Prostate gland (tissue), 2 donors: ENCODE measurements at regions not wholly inside any gene's neighbourhood (a gene's known extent, or its start where the extent isn't known, plus 50 kb on each side); places are given as distances from the start of the nearest gene placed in this dataset.

Source experiments
- CTCF ChIP-seq, 4 experiments: fragments of 200-600 bp in 2 of 4; fragments of 450-650 bp in 2 of 4; sonication (generic) in 2 of 4; IDR thresholded peaks; 1 replicate in 3 of 4; 2 replicates in 1 of 4; pipeline ENCODE4 v1.5.1; 2016 to 2019; ENCODE audit warnings: antibody characterized with exemption in 4 of 4, mild to moderate bottlenecking in 2 of 4, moderate library complexity in 2 of 4
- POLR2A ChIP-seq: fragments of 450-650 bp; IDR thresholded peaks from one replicate; pipeline ENCODE4 v1.6.1; 2016; ENCODE audit warnings: antibody characterized with exemption, mild to moderate bottlenecking
- POLR2AphosphoS5 ChIP-seq: sonication (generic); formaldehyde crosslinking; IDR thresholded peaks from one replicate; pipeline ENCODE4 v1.6.1; 2017; ENCODE audit warnings: antibody characterized with exemption

DNA sequence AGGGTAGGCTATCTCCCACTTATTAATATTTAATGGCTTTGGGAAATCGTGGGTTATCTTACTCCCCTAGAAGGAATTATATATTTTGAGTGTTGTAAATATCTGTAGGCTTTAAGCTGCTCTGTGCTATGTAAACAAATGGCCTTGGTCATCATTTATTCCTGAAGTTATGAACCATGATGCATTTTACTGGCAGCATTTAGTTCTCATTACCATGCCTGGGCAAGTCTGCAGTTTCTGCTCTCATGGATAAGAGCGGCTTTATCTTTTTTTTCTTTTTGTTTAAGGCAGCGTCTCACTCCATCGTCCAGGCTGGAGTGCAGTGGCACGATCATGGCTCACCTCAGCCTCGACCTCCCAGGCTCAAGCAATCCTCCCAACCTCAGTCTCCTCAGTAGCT is 156.1 kb downstream of the IRS2 start:
- no peak for TF ChIP-seq CTCF (IDR thresholded peaks at IDR 0.05)
- TF ChIP-seq POLR2A, result no peak
- no peak for TF ChIP-seq POLR2AphosphoS5
